ENCODE measurements at regions not wholly inside any gene's neighbourhood (a gene's known extent, or its start where the extent isn't known, plus 50 kb on each side); places are given as distances from the start of the nearest gene placed in this dataset.
"Not testable (repeated sequence)": the region's sequence is repeated elsewhere in the genome, so short reads cannot be mapped to it uniquely, and the experiment has no call there.

DNA sequence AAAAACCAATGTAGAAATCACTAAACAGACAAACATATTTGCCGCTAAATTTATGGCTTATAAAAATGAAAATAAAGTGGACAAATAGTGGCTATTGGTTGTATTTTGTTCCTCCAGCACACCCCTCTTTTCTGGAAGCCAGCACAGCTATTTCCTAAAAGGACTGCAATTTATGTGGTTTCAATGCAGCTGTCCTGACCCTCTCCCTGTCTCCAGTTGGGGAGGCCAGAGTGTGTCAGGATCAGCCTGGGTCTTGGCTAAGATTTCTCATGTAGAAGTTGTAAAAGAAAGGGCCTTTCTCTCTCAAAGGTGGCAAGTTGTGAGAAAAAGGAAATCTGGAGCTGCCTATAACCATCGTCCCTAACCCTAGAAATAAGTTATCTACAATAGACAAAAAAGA, 165.6 kb downstream of the ALDH8A1 start:
- DNase-seq (ENCODE audit: low read depth in 2 of 2): no peak

DNA sequence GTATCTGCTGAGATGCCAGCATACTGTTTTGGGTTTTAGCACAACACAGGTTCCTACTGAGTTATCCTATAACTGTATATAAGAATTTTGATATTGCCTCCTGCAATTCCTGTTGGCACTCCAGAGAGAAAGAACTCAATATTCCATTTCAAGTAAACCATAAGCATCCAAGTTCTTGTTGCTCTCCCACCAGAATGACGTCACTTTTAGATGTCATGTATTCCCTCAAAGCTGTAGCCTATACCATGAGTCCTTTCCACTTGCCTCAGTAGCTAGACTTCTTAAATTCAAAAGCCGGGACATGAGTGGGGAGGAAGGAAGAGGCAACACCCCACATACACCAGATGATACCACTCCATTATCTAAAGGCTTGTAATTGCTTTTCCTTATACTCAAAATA, 171.5 kb downstream of the ALDH8A1 start:
- DNase-seq (ENCODE audit: low read depth in 2 of 2): no peak

DNA sequence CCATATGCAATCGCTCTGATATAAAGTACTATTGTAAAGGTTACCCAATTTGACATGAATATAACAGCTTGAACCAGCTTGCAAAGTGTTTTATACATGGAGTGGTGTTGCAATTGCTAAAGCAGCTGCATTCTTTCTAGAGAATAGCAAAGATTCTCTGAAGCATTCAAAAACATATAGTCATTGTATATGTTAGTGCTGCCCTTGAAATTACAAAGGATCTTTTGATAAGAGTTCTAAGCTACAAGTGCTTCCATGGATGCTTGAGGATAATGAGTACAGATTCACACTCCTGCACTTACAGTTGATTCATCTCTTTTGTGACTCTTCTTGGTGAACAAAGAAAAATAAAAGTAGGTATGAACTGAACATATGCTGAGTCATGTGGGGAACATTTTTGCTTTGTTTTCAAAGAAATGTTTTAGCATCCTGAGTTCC, 175.7 kb downstream of the ALDH8A1 start:
- no peak for DNase-seq (ENCODE audit: low read depth in 2 of 2)

DNA sequence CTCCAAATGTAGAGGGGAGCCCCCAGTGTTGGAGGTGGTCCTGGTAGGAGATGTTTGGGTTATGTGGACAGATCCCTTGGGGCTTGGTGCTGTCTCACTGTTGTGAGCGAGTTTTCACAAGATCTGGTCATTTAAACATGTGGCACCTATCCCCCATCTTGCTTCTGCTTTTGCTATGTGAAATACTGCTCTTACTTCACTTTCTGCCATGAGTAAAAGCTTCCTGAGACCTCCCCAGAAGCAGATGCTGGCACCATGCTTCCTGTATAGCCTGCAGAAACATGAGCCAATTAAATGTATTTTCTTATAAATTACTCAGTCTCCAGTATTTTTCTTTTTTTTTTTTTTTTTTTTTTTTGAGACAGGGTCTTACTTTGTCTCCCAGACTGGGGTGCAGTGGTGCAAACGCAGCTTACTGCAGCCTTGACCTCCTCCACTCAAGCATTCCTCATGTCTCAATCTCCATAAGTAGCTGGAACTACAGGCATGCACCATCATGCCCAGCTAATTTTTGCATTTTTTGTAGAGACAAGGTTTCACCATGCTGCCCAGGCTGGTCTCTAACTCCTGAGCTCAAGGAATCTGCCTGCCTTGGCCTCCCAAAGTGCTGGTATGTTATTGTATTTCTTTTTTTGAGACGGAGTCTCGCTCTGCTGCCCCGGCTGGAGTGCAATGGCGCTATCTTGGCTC, 177.1 kb downstream of the ALDH8A1 start:
- no peak for DNase-seq (ENCODE audit: low read depth in 2 of 2)

DNA sequence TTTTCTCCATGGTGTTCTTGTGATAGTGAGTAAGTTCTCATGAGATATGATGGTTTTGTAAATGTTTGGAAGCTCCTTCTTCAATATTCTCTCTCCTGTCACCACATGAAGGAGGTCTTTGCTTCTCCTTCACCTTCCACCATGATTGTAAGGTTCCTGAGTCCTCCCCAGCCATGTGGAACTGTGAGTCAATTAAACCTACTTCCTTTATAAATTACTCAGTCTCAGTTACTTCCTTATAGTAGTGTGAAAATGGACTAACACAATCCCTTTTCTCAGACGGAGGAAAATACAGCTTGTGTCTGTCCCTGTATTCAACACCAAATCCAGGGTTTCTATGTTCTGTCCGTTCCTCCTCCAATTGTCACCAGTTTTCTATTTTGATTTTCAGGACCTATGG, 181.0 kb downstream of the ALDH8A1 start:
- DNase-seq (ENCODE audit: low read depth in 2 of 2): no peak

DNA sequence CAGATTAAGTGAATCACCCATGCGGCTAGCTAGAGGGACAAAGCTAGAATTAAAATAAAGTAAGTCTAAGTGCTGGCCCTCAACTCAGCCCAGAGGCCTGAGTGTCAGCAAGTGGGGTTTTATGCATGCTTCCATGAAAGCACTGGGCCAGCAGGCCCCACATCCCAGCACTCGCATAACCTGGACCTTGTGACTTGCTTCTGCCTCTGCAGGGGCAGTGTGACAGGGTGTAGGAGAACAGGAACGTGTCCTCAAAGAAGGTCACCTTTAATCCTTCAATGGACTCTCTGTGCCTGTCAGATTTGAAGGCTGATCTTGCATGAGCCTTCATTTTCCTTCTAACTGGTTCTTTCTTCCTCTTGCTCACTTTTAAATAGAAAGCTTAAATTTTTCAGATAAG, 183.4 kb downstream of the ALDH8A1 start:
- no peak for DNase-seq (ENCODE audit: low read depth in 2 of 2)

DNA sequence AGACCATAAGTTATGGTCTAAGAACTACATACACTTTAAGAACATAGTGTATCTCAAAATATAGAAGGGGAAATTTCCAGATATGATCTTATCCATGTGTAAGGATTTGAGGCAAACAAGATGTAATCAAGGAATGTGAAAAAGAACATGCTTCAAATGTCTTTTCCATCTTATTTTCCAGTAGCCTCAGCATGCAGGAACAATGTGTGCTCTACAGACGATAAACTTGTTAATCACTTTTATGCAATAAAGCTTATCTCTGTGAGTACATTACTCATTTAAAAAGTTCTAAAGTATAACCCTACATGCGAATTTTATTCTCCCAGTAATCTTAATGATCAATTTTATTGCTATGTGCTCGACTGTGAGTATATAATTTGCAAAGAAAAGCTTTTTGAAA, 185.2 kb downstream of the ALDH8A1 start:
- no peak for DNase-seq (ENCODE audit: low read depth in 2 of 2)

DNA sequence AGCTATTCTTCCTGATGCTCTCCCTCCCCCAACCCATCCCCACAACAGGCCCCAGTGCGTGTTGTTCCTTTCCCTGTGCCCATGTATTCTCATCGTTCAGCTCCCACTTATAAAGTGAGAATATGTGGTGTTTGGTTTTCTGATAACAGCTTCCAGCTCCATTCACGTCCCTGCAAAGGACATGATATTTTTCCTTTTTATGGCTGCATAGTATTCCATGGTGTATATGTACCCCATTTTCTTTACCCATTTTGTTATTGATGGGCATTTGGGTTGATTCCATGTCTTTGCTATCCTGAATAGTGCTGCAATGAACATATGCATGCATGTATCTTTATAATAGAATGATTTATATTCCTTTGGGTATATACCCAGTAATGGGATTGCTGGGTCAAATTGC, 186.3 kb downstream of the ALDH8A1 start:
- DNase-seq (ENCODE audit: low read depth in 2 of 2): not testable (repeated sequence)

DNA sequence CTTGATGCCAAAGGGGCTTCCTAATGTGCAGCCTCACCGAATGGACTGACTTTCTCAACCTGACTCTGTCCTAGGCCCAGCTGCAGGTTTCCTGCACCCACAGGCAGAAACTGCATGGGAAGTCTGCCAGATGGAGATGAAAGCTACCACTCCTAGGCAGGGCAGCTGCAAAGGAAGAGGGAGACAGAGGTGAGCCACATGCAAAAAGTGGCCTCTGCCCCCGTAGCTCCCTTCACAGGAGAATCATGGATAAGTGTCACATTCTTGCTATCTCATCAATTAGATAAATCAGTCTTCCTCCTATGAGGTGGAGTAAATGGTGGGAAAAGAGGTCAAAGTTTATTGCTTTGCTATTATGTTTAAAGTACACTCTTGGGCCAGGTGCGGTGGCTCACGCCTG, 191.3 kb downstream of the ALDH8A1 start:
- no peak for DNase-seq (ENCODE audit: low read depth in 2 of 2)

DNA sequence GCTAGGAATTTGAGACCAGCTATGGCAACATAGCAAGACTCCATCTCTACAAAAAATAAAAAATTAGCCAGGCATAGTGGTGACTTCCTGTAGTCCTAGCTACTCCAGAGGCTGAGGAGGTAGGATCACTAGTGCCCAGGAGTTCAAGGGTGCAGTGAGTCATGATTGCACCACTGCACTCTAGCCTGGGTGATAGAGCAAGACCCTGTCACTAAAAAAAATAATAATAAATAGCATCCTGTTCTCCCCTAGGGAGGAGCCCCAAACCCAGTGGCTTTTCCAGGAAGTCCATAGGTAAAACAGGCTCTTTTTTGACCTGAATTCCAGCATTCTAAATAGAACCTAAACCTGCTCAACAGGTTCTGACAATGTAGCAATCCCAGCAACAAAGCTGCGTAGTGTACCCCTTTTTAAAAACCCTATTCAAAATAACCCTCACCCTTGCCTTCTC, 192.0 kb downstream of the ALDH8A1 start:
- no peak for DNase-seq (ENCODE audit: low read depth in 2 of 2)

DNA sequence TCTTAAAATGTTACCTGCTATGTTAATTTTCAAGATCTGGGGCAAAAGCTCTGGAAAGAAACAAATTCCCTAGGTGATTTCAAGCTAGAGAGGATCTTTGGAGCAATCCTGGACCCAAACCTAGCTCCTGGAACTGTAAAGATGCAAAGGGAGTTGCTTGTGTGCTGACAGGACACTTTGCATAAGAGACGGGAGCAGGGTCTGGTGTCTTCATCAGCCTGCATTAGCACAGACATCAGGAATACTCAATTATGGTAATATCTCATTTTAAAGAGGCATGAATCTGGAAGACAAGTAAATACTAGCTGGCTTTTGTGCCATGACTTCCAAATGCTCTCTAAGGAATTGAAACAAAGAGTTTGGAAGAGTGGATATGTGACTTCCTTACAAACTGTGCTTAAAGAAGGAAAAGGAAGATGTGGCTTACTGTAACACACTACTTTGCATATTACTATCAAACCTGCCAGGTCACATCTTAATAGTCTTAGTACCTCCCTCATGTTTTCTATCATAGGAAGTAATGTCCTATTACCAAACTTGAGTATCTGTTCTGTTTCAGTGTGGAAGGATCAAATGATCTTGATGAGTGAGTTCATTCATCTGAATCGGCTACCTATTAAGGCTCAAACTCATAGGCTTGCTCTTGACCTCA, 193.4 kb downstream of the ALDH8A1 start:
- DNase-seq (ENCODE audit: low read depth in 2 of 2): no peak

DNA sequence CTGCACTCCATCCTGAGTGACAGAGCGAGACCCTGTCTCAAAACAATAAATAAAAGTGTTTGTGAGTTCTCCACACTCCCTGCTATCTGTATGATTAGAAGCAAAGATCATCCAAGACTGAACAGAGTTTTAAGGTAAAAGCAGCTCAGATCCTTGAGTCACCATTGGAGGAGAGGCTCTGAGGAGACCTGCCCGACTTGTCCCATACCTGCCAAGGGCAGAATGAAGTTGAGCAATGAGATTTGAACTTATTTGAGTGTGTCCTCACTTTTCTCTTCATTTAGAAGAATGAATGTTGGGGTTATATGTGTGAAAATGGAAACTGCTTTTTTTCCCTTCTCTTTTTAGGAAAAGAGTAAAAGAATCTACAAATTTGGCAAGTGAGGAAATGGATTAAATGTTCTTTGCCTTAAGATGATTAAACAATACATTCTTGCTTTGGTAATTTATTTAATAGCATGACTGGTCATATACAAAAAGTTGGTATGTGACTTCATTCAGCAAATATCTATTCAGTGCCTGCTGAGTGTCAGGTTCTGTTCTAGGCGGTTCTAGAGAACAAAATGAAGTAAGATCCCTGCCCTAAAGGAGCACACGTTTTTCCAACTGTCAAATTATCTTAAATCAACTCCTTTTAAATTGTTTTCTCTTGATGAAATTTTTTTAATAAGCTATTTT, 195.7 kb downstream of the ALDH8A1 start:
- DNase-seq (ENCODE audit: low read depth in 2 of 2): no peak

DNA sequence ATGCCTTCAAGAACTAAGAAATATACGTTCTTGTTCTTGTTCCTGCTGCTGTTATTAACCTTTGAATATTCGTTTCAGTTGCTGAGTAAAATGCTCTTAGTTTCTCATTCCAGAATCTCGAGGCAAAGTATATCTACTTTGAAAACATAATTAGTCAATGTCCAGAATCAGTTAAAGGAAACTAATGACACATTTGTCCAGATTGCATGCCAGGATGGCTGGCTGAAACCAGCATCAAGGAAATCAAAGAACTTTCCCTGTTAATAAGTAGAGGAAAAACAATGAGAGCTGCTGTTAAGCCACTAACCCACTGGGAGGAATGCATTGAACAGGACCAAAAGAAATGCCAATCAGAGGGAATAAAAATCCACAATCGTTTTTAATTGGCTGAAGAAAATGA, 196.9 kb downstream of the ALDH8A1 start:
- DNase-seq (ENCODE audit: low read depth in 2 of 2): no peak

DNA sequence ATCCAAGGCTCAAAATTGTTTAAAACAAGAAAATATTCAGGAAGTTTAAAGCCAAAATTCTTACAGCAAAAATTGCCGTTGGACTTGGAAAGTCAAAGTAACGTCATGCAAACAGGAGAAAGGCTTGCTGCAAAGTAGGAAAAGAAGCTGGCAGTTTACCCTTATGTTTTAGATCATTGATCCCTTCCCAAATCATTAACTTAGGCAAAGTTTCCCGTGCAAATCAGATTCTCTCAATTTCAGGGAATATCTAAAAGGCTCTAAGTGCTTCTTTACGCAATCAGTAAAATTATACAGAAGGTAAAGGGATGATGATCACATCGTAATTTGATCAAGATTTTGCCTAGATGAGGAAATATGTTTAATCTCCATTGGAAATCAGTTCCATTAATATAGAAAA, 197.5 kb downstream of the ALDH8A1 start:
- no peak for DNase-seq (ENCODE audit: low read depth in 2 of 2)

DNA sequence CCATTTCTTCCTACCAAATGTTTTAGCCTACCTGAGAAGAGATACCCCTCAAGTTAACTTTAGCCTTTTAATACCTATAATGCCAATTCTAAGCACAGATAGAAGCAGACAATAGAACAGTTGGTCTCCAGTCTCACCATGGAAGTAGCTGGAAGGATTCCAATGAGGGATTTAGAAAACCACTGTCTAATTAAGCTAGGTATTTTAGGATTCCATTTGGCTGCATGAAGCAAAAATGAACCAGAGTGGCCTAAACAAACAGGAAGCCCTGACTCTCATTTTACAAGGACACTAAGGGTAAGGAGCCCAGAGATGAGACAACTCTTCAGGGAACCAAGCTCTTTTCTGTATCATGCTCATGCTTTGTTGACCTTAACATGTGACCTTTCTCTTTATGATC, 199.2 kb downstream of the ALDH8A1 start:
- no peak for DNase-seq (ENCODE audit: low read depth in 2 of 2)

DNA sequence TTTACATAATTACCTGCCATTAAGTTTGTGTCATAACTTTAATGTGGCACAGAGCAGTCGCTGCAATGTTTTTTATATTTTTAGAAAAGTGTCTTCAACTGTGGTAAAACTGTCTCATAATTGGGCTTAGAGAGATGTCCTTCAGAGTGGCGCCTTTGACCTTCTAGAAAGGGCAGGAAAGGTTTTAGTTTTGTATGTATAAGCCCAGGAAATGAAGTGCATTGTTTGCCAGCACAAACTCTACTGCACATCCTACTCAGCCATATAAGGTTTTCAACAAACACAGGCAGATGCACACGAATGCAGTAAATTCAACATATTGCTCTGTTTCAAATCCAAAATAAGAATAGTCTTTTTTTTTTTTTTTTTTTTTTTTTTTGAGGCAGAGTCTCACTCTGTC, 201.4 kb downstream of the ALDH8A1 start:
- DNase-seq (ENCODE audit: low read depth in 2 of 2): no peak

DNA sequence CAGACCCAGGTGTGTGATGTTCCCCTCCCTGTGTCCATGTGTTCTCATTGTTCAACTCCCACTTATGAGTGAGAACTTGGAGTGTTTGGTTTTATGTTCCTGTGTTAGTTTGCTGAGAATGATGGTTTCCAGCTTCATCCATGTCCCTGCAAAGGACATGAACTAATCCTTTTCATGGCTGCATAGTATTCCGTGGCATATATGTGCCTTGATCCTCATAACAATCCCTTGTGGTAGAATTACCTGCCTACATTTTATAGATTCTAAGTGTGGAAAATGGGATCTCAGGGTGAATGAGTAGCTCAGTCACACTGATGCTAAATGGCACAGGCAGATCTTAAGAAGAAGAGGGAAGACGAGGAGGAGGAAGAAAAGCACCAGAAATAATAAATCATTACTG, 202.7 kb downstream of the ALDH8A1 start:
- not testable (repeated sequence) for DNase-seq (ENCODE audit: low read depth in 2 of 2)

DNA sequence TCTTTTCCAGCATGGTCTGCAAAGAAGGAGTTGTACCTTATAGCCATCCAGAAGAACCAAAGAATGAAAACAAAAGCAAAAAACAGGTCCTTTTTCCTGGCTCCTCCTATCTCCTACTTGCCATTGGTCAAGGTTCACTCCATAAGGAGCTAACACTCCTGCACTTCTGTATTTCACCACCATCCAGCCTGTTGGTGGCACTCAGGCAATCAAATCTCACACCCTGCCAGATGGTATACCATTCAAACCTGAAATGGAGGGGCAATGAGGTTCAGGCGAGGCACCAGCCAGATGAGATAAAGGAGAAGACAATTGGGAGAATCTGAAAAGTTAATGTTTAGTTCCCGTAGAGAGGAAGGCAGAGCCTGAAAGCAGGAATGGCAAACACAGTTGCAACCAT, 203.8 kb downstream of the ALDH8A1 start:
- DNase-seq (ENCODE audit: low read depth in 2 of 2): no peak

DNA sequence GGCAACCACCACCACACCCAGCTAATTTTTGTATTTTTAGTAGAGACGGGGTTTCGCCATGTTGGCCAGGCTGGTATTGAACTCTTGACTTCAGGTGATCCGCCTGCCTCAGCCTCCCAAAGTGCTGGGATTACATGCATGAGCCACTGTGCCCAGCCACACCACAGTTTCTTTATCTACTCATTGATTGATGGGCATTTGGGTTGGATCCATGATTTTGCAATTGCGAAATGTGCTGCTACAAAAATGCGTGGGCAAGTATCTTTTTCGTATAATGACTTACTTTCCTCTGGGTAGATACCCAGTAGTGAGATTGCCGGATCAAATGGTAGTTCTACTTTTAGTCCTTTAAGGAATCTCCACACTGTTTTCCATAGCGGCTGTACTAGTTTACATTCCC, 204.7 kb downstream of the ALDH8A1 start:
- not testable (repeated sequence) for DNase-seq (ENCODE audit: low read depth in 2 of 2)

DNA sequence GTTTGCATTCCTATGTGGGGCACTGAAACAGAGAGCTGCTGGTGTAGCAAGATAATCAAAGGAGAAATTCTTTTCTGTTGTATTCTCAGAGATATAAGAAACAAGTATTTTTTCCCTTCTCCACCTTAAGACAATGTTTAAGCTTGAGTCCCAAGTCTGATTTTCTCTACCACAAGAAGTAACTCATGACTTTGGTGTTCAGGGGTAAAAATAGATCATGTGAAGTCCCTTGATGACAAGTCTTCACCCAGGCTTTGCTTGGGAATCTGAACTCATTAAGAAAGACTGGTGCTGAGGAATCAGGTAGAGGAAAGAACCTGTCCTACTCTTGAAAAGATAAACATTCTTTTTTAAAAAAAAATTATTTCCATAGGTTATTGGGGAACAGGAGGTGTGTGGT, 205.6 kb downstream of the ALDH8A1 start:
- no peak for DNase-seq (ENCODE audit: low read depth in 2 of 2)

DNA sequence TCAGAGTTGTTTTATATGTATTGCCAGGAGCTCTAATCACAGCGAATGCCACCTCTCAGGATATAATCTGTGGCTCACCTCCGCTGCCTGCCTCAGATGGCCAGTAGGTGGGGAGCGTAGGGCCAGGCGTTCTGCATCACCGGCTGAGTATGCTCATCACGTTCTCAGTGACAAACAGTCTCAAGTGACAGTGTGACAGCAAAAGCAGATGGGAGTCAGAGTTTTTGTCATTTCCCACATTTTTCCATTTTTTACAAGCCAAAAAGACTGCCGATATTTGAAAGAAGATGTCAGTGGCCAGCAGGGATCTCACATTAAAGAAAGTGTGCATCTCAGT, 208.7 kb downstream of the ALDH8A1 start:
- DNase-seq (ENCODE audit: low read depth in 2 of 2): no peak

DNA sequence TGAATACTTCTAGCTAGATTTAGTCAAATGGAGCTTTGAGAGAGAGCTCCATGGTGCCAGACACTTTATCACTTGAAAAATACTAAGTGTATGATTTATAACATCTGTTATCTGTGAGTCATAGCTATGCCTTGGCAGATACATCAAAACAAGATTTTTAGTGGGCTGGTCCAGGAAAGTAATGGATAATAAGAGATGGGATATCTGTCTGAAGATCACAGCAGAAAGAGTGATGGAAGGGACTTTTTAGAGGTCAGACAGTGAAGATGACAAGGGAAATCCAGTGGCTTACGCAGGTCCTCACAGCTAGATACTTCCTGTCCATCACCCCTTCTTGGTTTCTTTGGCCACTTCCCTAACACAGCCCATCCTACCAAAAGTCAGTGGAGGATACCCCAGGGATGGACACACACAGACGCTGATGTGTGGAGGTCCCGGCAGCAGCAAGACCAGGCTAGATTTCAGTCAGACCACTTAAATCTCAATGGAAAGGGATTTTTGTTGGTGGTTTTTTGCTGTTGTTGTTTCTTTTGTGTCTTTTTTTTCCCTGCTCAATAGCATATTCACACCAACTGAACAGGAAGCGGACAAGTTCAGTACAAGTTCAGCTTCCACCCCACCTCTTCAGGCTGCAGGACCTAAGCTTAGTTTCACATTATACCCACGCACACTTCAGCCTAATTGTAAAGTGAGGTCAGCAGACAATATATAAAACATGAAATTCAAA, 209.3 kb downstream of the ALDH8A1 start:
- no peak for DNase-seq (ENCODE audit: low read depth in 2 of 2)

DNA sequence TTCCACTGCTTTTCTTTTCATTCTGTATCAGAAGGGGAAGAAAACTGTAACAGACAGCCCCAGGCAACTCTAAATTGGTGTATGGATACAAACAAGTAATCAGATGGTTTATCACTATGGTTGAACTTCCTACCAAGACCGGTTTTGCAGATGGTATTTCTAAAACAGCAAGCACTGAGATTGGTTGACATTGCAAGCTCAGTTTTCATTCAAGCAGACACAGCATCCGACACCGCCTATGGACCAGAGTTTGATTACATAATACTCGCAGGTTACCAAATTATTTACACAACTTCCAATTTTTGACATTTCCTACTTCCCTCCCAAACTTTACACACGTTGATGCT, 209.9 kb downstream of the ALDH8A1 start:
- DNase-seq (ENCODE audit: low read depth in 2 of 2): no peak

Data from stimulated activated CD8-positive, alpha-beta memory T cell treated with anti-CD3 and anti-CD28 coated beads, Interleukin-15, amount 100 ng/mL, for 48 hours (primary cell).